Mucosa of descending colon (tissue), 3 donors: ENCODE measurements at regions not wholly inside any gene's neighbourhood (a gene's known extent, or its start where the extent isn't known, plus 50 kb on each side); places are given as distances from the start of the nearest gene placed in this dataset.
"Not testable (repeated sequence)": the region's sequence is repeated elsewhere in the genome, so short reads cannot be mapped to it uniquely, and the experiment has no call there.

Experiments used
- ATAC-seq: fragments of 200-7000 bp; cut with Tn5 transposase; one replicate; pipeline ENCODE4 v1.9.1; 2020; ENCODE audit warnings: mild to moderate bottlenecking, moderate library complexity
- DNase-seq, 3 donors: peaks; one replicate each; pipeline ENCODE4 v3.0.0-alpha.2; 2020
- H3K36me3 ChIP-seq: fragments of 200-600 bp; one replicate; pipeline ENCODE4 v1.8.0; 2021; ENCODE audit warnings: low read depth, mild to moderate bottlenecking
- H3K4me1 ChIP-seq: fragments of 200-600 bp; one replicate; pipeline ENCODE4 v1.8.0; 2021; ENCODE audit warnings: low read depth, mild to moderate bottlenecking
- H3K4me3 ChIP-seq: fragments of 200-600 bp; one replicate; pipeline ENCODE4 v1.8.0; 2021; ENCODE audit warnings: mild to moderate bottlenecking
- H3K9me3 ChIP-seq: fragments of 200-600 bp; one replicate; pipeline ENCODE4 v1.8.0; 2021; ENCODE audit warnings: mild to moderate bottlenecking
- CTCF ChIP-seq: fragments of 200-600 bp; IDR thresholded peaks from one replicate; pipeline ENCODE4 v1.8.0; 2022; ENCODE audit warnings: antibody characterized with exemption, mild to moderate bottlenecking
- intact Hi-C, 2 donors: fragments of 100-400 bp; cut with DNase I in 1 of 2; cut with micrococcal nuclease in 1 of 2; formaldehyde crosslinking; loops; one replicate each; pipeline versions ENCODE4 v1.11.0 to v1.11.1; 2022; cut with DNase I, micrococcal nuclease
- donor health status: DM: no; HTN: no; CAD: no; lungs with moderate emphysema.
- donor health status: DM: no; HTN: no; CAD: no.
- donor health status: DM: no; HTN: yes; CAD: no.

GRCh38 chr22:10778296-10778814 lies 4749.6 kb upstream of the OR11H1 start:
- intact Hi-C loops: no loop called here
- ATAC-seq (no peak), DNase-seq (no peak)
- no peaks in the 10 kb centered on the region for H3K4me1 ChIP-seq
- H3K9me3 ChIP-seq: peaks cover 75% of the 10 kb centered on the region
- no peaks in the 10 kb centered on the region for H3K36me3 ChIP-seq
- no peak overlapping the region for H3K4me3 ChIP-seq
- no peak for TF ChIP-seq CTCF

- DNase-seq, H3K4me3 ChIP-seq, intact Hi-C loops, ATAC-seq, H3K4me1 ChIP-seq, H3K36me3 ChIP-seq: not testable (repeated sequence)
- peaks cover 79% of the 10 kb centered on the region for H3K9me3 ChIP-seq
Observed at GRCh38 chr22:10779200-10779599, 4748.8 kb upstream of the OR11H1 start.

GRCh38 chr22:10780281-10780680 lies 4747.7 kb upstream of the OR11H1 start:
- ATAC-seq (peak; percentile 20), DNase-seq (no peak)
- Histone ChIP-seq H3K4me3 (no peak overlapping the region), H3K36me3 (no peaks in the 10 kb centered on the region), H3K4me1 (no peaks in the 10 kb centered on the region), H3K9me3 (peaks cover 77% of the 10 kb centered on the region)
- TF ChIP-seq CTCF: no peak
- intact Hi-C loops: no loop called here

GRCh38 chr22:10781571-10782403 lies 4746.2 kb upstream of the OR11H1 start:
- intact Hi-C loops: no loop called here
- peaks cover 64% of the 10 kb centered on the region for H3K9me3 ChIP-seq
- no peak for ATAC-seq

More at GRCh38 chr22:10781571-10782403, 4746.2 kb upstream of the OR11H1 start:
- Histone ChIP-seq H3K36me3 (no peaks in the 10 kb centered on the region), H3K4me3 (no peak overlapping the region), H3K4me1 (no peaks in the 10 kb centered on the region)
- TF ChIP-seq CTCF: no peak
- no peak for DNase-seq
